ENCODE measurements at regions not wholly inside any gene's neighbourhood (a gene's known extent, or its start where the extent isn't known, plus 50 kb on each side); places are given as distances from the start of the nearest gene placed in this dataset.

DNA sequence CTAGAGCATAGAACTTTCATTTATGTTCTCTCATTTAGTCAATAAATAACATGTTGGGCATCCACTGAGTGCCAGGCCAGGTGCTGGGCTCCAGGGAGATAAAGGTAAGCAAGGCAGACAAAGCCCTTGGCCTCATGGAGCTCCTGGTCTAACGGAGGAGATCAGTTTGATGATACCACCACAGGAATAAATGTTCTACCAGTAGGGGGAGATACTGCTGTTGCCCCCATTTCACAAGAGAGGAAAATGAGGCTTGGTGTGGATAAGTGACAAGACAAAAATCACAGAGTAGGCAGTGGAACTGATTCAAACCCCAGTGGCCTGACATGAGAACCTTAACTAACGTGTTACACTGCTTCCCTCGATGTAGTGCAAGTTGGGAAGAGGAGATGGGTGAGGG, 80.4 kb upstream of the ERCC4 start:
- no peak for DNase-seq

DNA sequence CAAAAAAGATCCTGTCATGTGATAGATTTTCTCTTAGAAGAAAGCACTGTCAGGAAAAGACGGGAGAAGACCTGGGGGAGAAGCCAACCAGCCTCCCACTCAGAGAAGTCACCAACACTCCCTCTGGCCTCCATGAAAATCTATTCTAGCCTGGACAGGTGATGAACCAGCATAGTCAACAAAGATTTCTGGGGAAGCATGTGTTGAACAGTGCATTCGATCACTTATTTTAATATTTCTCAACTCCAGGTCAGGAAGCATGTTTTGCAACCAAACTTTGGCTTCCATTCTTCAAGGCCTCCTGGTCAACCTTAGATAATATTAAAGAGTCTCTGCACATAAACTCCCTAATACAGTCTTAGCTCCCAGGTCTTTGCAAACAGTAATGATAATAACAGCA, 74.7 kb upstream of the ERCC4 start:
- Mint-ChIP-seq H3K27me3 (ENCODE audit: low read depth in 3 of 3) (peaks cover 0 to 4% (median 0%) of the 10 kb centered on the region in 3 donors), H3K4me1 (no peaks in the 10 kb centered on the region), H3K9me3 (peaks cover 0 to 7% (median 3%) of the 10 kb centered on the region in 7 donors), H3K27ac (no peak overlapping the region), H3K4me3 (no peak overlapping the region), H3K36me3 (no peaks in the 10 kb centered on the region)
- H3K4me2 ChIP-seq (replicated peaks; ENCODE audit: extremely low read depth, low read length, poor library complexity, severe bottlenecking): no peak overlapping the region
- no peak for DNase-seq
- WGBS (ENCODE audit: insufficient coverage): no CpG with 5 or more reads among the region's 2 CpGs
- intact Hi-C loops (cut with micrococcal nuclease): no loop called here
- TF ChIP-seq CTCF (IDR thresholded peaks at IDR 0.05): no peak
- no peak overlapping the region for H3K9ac ChIP-seq (ENCODE audit: insufficient read depth, low read length, poor library complexity, severe bottlenecking)
- H3K4me3 ChIP-seq (replicated peaks in 1 of 3; ENCODE audit: low read depth in 2 of 3, low read length in 3 of 3): no peak overlapping the region
- no peaks in the 10 kb centered on the region for H4K20me1 ChIP-seq (ENCODE audit: insufficient read depth, low read length)
- H3K4me1 ChIP-seq (ENCODE audit: control insufficient read depth in 1 of 2, insufficient read depth in 2 of 2, low read length in 2 of 2): no peaks in the 10 kb centered on the region
- H3K79me2 ChIP-seq (ENCODE audit: insufficient read depth, low read length): no peaks in the 10 kb centered on the region
- no peak overlapping the region for H3K27ac ChIP-seq (ENCODE audit: low read depth in 1 of 2, low read length in 2 of 2)
- no peak overlapping the region for H2AFZ ChIP-seq (ENCODE audit: insufficient read depth, low read depth, low read length, poor library complexity, severe bottlenecking)
- peaks cover 0 to 3% of the 10 kb centered on the region in 2 donors for H3K9me3 ChIP-seq (replicated peaks in 1 of 2; ENCODE audit: control insufficient read depth in 1 of 2, insufficient read depth in 1 of 2, low read length in 2 of 2)
- no peaks in the 10 kb centered on the region for H3K36me3 ChIP-seq (replicated peaks in 1 of 2; ENCODE audit: control insufficient read depth in 1 of 2, insufficient read depth in 2 of 2, low read length in 2 of 2)
- no peaks in the 10 kb centered on the region for H3K27me3 ChIP-seq (ENCODE audit: control insufficient read depth in 2 of 2, insufficient read depth in 2 of 2, low read length in 2 of 2)

More for the DNA sequence above, 80.4 kb upstream of the ERCC4 start:
- no peak overlapping the region for H2AFZ ChIP-seq (ENCODE audit: insufficient read depth, low read depth, low read length, poor library complexity, severe bottlenecking)
- Mint-ChIP-seq H3K4me1 (no peaks in the 10 kb centered on the region), H3K36me3 (no peaks in the 10 kb centered on the region), H3K9me3 (peaks cover 0 to 5% (median 2%) of the 10 kb centered on the region in 7 donors), H3K4me3 (no peak overlapping the region), H3K27me3 (ENCODE audit: low read depth in 3 of 3) (peaks cover 0 to 4% (median 0%) of the 10 kb centered on the region in 3 donors), H3K27ac (no peak overlapping the region)
- H3K4me2 ChIP-seq (replicated peaks; ENCODE audit: extremely low read depth, low read length, poor library complexity, severe bottlenecking): no peak overlapping the region
- H4K20me1 ChIP-seq (ENCODE audit: insufficient read depth, low read length): no peaks in the 10 kb centered on the region
- no peak overlapping the region for H3K4me3 ChIP-seq (replicated peaks in 1 of 3; ENCODE audit: low read depth in 2 of 3, low read length in 3 of 3)
- WGBS (ENCODE audit: insufficient coverage): 90% methylated on average over 2 of the region's 3 CpGs
- no peak for TF ChIP-seq CTCF (IDR thresholded peaks at IDR 0.05)
- H3K79me2 ChIP-seq (ENCODE audit: insufficient read depth, low read length): no peaks in the 10 kb centered on the region
- no peak overlapping the region for H3K9ac ChIP-seq (ENCODE audit: insufficient read depth, low read length, poor library complexity, severe bottlenecking)
- no peak overlapping the region for H3K27ac ChIP-seq (ENCODE audit: low read depth in 1 of 2, low read length in 2 of 2)
- H3K27me3 ChIP-seq (ENCODE audit: control insufficient read depth in 2 of 2, insufficient read depth in 2 of 2, low read length in 2 of 2): no peaks in the 10 kb centered on the region
- intact Hi-C loops (cut with micrococcal nuclease): no loop called here
- no peaks in the 10 kb centered on the region for H3K4me1 ChIP-seq (ENCODE audit: control insufficient read depth in 1 of 2, insufficient read depth in 2 of 2, low read length in 2 of 2)
- no peaks in the 10 kb centered on the region for H3K36me3 ChIP-seq (replicated peaks in 1 of 2; ENCODE audit: control insufficient read depth in 1 of 2, insufficient read depth in 2 of 2, low read length in 2 of 2)
- H3K9me3 ChIP-seq (replicated peaks in 1 of 2; ENCODE audit: control insufficient read depth in 1 of 2, insufficient read depth in 1 of 2, low read length in 2 of 2): peaks cover 0 to 4% of the 10 kb centered on the region in 2 donors

Data from CD14-positive monocyte (primary cell).